ENCODE measurements at regions not wholly inside any gene's neighbourhood (a gene's known extent, or its start where the extent isn't known, plus 50 kb on each side); places are given as distances from the start of the nearest gene placed in this dataset.
"Not testable (repeated sequence)": the region's sequence is repeated elsewhere in the genome, so short reads cannot be mapped to it uniquely, and the experiment has no call there.

DNA sequence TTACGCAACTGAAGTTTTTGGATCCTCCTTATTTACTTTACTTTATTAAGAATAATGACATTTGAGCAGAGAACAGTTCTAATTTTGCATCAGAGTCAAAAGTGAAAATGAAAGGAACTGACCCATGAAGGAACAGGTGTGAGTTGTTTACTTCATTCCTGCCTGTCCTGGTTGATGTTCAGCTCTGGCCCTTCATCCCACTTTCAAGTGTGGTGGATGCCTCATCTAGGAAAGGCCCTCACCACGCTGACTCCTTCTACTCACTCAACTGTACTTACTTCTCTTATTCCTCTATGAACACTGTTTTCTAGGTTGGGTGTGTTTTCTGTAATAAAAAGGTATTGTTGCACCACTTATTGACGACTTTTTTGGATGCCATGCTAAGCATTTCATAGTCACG is 61.8 kb upstream of the PLEKHG4B start:
- DNase-seq (ENCODE audit: low spot score), result no peak
- no peaks in the 10 kb centered on the region for H3K27me3 ChIP-seq

DNA sequence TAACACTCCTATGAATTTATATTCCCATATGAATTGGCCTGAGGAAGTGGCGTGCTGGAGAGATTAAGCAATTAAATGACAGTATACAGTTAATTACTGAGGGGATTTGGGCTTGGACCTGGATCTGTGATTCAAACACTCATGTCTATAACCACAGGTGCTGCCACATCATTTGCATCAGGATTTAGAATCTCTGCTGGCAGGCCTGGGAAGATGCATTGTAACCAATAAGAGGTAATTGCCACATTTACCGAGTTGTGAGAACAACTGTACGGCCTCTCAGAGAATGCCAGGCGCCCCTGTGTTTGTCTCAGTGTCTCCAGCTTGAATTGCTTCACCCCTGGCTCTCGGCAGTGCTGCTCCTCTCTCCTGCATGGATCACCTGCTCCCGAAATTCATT is 61.4 kb upstream of the PLEKHG4B start:
- not testable (repeated sequence) for H3K27ac ChIP-seq; H3K36me3 ChIP-seq; H3K4me1 ChIP-seq; H3K4me3 ChIP-seq; H3K9me3 ChIP-seq; DNase-seq (ENCODE audit: low spot score); H3K27me3 ChIP-seq

More for the DNA sequence above, 61.8 kb upstream of the PLEKHG4B start:
- no peaks in the 10 kb centered on the region for H3K9me3 ChIP-seq
- no peak overlapping the region for H3K27ac ChIP-seq
- H3K4me3 ChIP-seq, result no peak overlapping the region
- no peaks in the 10 kb centered on the region for H3K36me3 ChIP-seq
- no peaks in the 10 kb centered on the region for H3K4me1 ChIP-seq
- TF ChIP-seq, protein P1, sequence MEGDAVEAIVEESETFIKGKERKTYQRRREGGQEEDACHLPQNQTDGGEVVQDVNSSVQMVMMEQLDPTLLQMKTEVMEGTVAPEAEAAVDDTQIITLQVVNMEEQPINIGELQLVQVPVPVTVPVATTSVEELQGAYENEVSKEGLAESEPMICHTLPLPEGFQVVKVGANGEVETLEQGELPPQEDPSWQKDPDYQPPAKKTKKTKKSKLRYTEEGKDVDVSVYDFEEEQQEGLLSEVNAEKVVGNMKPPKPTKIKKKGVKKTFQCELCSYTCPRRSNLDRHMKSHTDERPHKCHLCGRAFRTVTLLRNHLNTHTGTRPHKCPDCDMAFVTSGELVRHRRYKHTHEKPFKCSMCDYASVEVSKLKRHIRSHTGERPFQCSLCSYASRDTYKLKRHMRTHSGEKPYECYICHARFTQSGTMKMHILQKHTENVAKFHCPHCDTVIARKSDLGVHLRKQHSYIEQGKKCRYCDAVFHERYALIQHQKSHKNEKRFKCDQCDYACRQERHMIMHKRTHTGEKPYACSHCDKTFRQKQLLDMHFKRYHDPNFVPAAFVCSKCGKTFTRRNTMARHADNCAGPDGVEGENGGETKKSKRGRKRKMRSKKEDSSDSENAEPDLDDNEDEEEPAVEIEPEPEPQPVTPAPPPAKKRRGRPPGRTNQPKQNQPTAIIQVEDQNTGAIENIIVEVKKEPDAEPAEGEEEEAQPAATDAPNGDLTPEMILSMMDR (IDR thresholded peaks at IDR 0.05), result no peak

GRCh38 chr5:32165-32564 is 59.8 kb upstream of the PLEKHG4B start:
- H3K4me1 ChIP-seq, result no peaks in the 10 kb centered on the region
- no peak for DNase-seq (ENCODE audit: low spot score)
- H3K4me3 ChIP-seq, result no peak overlapping the region
- no peak overlapping the region for H3K27ac ChIP-seq
- TF ChIP-seq, protein P1 (IDR thresholded peaks at IDR 0.05), result no peak
- no peaks in the 10 kb centered on the region for H3K27me3 ChIP-seq
- no peaks in the 10 kb centered on the region for H3K9me3 ChIP-seq
- H3K36me3 ChIP-seq, result no peaks in the 10 kb centered on the region

DNA sequence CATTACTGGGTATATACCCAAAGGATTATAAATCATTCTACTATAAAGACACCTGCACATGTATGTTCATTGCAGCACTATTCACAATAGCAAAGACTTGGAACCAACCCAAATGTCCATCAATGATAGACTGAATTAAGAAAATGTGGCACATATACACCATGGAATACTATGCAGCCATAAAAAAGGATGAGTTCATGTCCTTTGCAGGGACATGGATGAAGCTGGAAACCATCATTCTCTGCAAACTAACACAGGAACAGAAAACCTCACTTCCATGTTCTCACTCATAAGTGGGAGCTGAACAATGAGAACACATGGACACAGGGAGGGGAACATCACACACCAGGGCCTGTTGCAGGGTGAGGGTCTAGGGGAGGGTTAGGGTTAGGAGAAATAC is 56.4 kb upstream of the PLEKHG4B start:
- not testable (repeated sequence) for H3K36me3 ChIP-seq; H3K9me3 ChIP-seq; H3K27me3 ChIP-seq; H3K4me1 ChIP-seq; DNase-seq (ENCODE audit: low spot score); H3K27ac ChIP-seq; H3K4me3 ChIP-seq

- not testable (repeated sequence) for H3K9me3 ChIP-seq; H3K4me3 ChIP-seq; H3K4me1 ChIP-seq; H3K27me3 ChIP-seq; H3K36me3 ChIP-seq; H3K27ac ChIP-seq; DNase-seq (ENCODE audit: low spot score)
Measured at GRCh38 chr5:37207-37606, 54.8 kb upstream of the PLEKHG4B start.

DNA sequence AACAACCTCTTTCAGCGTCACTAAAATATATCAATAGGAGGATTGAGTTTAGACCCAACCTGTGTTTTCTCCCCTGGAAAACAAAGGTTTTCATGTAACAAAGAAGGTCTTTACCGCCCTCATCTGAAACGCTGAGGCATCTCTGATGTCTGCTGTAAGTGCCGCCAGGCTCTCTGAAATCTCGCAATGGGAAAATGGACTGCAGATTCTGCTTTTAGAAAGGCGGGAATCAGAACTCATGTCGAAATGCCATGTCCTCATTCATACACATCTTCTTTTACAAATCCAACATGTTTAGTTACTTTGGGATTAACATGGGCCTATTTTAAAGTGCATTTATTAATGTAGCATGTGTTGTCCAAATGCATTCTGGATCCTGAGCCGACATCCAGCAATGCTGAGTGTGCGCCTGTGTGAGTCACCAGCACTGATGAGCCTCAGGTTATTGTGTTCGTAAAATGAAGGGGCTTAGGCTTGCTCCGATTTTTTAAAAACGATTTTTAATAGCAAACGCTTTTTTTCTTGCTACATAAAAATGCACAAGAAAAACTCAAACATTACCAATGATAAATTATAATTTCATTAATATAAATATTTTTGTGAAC is 51.9 kb upstream of the PLEKHG4B start:
- Histone ChIP-seq H3K27me3 (no peaks in the 10 kb centered on the region), H3K27ac (no peak overlapping the region), H3K4me1 (no peaks in the 10 kb centered on the region), H3K36me3 (no peaks in the 10 kb centered on the region), H3K9me3 (no peaks in the 10 kb centered on the region), H3K4me3 (no peak overlapping the region)
- DNase-seq (ENCODE audit: low spot score), result no peak
- TF ChIP-seq, protein P1 (IDR thresholded peaks at IDR 0.05), result no peak

Data from right atrium auricular region (tissue), 2 donors.